ENCODE measurements at regions not wholly inside any gene's neighbourhood (a gene's known extent, or its start where the extent isn't known, plus 50 kb on each side); places are given as distances from the start of the nearest gene placed in this dataset.

DNA sequence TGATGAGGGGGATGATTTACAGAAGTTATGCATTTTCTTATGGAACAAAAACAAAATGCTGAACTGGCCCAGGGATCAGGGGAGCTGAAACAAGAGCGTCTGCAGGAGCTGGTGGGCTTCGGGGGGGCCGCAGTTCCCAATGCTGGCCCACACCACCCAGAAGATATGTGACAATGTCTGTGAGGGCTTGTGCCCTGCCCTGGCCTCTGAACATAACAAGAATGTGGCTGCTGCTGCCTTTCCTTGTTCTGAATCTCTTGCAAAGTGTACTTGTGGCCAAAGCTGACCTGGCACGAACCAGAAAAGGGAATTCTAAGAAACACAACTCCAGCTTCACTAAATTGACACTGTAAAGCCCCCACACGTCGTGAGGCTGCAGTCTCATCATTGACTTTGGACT, 66.7 kb downstream of the SEC61B start:
- TF ChIP-seq NFE2L1 (CRISPR knock-in tag; IDR thresholded peaks at IDR 0.05) (no peak), ZNF671 (CRISPR knock-in tag; IDR thresholded peaks at IDR 0.05) (no peak), AFF4 (CRISPR knock-in tag; IDR thresholded peaks at IDR 0.05; ENCODE audit: borderline replicate concordance) (no peak)
- TF ChIP-seq, protein P1, sequence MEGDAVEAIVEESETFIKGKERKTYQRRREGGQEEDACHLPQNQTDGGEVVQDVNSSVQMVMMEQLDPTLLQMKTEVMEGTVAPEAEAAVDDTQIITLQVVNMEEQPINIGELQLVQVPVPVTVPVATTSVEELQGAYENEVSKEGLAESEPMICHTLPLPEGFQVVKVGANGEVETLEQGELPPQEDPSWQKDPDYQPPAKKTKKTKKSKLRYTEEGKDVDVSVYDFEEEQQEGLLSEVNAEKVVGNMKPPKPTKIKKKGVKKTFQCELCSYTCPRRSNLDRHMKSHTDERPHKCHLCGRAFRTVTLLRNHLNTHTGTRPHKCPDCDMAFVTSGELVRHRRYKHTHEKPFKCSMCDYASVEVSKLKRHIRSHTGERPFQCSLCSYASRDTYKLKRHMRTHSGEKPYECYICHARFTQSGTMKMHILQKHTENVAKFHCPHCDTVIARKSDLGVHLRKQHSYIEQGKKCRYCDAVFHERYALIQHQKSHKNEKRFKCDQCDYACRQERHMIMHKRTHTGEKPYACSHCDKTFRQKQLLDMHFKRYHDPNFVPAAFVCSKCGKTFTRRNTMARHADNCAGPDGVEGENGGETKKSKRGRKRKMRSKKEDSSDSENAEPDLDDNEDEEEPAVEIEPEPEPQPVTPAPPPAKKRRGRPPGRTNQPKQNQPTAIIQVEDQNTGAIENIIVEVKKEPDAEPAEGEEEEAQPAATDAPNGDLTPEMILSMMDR (IDR thresholded peaks at IDR 0.05) = no peak
- TF ChIP-seq, protein P2, sequence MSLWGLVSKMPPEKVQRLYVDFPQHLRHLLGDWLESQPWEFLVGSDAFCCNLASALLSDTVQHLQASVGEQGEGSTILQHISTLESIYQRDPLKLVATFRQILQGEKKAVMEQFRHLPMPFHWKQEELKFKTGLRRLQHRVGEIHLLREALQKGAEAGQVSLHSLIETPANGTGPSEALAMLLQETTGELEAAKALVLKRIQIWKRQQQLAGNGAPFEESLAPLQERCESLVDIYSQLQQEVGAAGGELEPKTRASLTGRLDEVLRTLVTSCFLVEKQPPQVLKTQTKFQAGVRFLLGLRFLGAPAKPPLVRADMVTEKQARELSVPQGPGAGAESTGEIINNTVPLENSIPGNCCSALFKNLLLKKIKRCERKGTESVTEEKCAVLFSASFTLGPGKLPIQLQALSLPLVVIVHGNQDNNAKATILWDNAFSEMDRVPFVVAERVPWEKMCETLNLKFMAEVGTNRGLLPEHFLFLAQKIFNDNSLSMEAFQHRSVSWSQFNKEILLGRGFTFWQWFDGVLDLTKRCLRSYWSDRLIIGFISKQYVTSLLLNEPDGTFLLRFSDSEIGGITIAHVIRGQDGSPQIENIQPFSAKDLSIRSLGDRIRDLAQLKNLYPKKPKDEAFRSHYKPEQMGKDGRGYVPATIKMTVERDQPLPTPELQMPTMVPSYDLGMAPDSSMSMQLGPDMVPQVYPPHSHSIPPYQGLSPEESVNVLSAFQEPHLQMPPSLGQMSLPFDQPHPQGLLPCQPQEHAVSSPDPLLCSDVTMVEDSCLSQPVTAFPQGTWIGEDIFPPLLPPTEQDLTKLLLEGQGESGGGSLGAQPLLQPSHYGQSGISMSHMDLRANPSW (CRISPR knock-in tag; conservative IDR thresholded peaks at IDR 0.05; ENCODE audit: low read depth) = no peak
- TF ChIP-seq, protein P3, sequence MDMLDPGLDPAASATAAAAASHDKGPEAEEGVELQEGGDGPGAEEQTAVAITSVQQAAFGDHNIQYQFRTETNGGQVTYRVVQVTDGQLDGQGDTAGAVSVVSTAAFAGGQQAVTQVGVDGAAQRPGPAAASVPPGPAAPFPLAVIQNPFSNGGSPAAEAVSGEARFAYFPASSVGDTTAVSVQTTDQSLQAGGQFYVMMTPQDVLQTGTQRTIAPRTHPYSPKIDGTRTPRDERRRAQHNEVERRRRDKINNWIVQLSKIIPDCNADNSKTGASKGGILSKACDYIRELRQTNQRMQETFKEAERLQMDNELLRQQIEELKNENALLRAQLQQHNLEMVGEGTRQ (CRISPR knock-in tag; IDR thresholded peaks at IDR 0.05) = no peak

All from WTC11 (cell line).